ENCODE measurements at regions not wholly inside any gene's neighbourhood (a gene's known extent, or its start where the extent isn't known, plus 50 kb on each side); places are given as distances from the start of the nearest gene placed in this dataset.

GRCh38 chr2:21288299-21288698 is 164.5 kb downstream of the TDRD15 start:
- no peak for DNase-seq

GRCh38 chr2:21288739-21289520 is 165.2 kb downstream of the TDRD15 start:
- no peak for DNase-seq

- no peak for DNase-seq
Observed at GRCh38 chr2:21289551-21289950, 165.8 kb downstream of the TDRD15 start.

- DNase-seq: no peak
Observed at GRCh38 chr2:21289989-21290388, 166.2 kb downstream of the TDRD15 start.

- no peak for DNase-seq
Observed at GRCh38 chr2:21291426-21291825, 167.7 kb downstream of the TDRD15 start.

- no peak for DNase-seq
Observed at GRCh38 chr2:21294446-21294845, 170.7 kb downstream of the TDRD15 start.

- DNase-seq: no peak
Observed at GRCh38 chr2:21299411-21299810, 175.6 kb downstream of the TDRD15 start.

- no peak for DNase-seq
Observed at GRCh38 chr2:21301871-21302455, 178.2 kb downstream of the TDRD15 start.

- DNase-seq: no peak
Observed at GRCh38 chr2:21303876-21304275, 180.1 kb downstream of the TDRD15 start.

- DNase-seq: no peak
Observed at GRCh38 chr2:21305581-21305980, 181.8 kb downstream of the TDRD15 start.

GRCh38 chr2:21306235-21306634 is 182.5 kb downstream of the TDRD15 start:
- DNase-seq: no peak

GRCh38 chr2:21307037-21307436 is 183.3 kb downstream of the TDRD15 start:
- no peak for DNase-seq

GRCh38 chr2:21310493-21310892 is 186.7 kb downstream of the TDRD15 start:
- no peak for DNase-seq

GRCh38 chr2:21314322-21314835 is 190.6 kb downstream of the TDRD15 start:
- DNase-seq: no peak

- no peak for DNase-seq
Observed at GRCh38 chr2:21317131-21317530, 193.4 kb downstream of the TDRD15 start.

GRCh38 chr2:21318263-21318662 is 194.5 kb downstream of the TDRD15 start:
- no peak for DNase-seq

GRCh38 chr2:21326152-21326551 is 202.4 kb downstream of the TDRD15 start:
- no peak for DNase-seq

GRCh38 chr2:21328177-21328576 is 204.4 kb downstream of the TDRD15 start:
- DNase-seq: no peak

- DNase-seq: no peak
Observed at GRCh38 chr2:21330786-21331391, 207.1 kb downstream of the TDRD15 start.

GRCh38 chr2:21331625-21332370 is 208.0 kb downstream of the TDRD15 start:
- no peak for DNase-seq

GRCh38 chr2:21332993-21333625 is 209.3 kb downstream of the TDRD15 start:
- DNase-seq: no peak

- no peak for DNase-seq
Observed at GRCh38 chr2:21333684-21334083, 209.9 kb downstream of the TDRD15 start.

- no peak for DNase-seq
Observed at GRCh38 chr2:21346984-21347383, 223.2 kb downstream of the TDRD15 start.

Data from activated naive CD4-positive, alpha-beta T cell treated with anti-CD3 and anti-CD28 coated beads, Interleukin-2, amount 50 U/mL, for 16 hours (primary cell).